ENCODE measurements at regions not wholly inside any gene's neighbourhood (a gene's known extent, or its start where the extent isn't known, plus 50 kb on each side); places are given as distances from the start of the nearest gene placed in this dataset.

DNA sequence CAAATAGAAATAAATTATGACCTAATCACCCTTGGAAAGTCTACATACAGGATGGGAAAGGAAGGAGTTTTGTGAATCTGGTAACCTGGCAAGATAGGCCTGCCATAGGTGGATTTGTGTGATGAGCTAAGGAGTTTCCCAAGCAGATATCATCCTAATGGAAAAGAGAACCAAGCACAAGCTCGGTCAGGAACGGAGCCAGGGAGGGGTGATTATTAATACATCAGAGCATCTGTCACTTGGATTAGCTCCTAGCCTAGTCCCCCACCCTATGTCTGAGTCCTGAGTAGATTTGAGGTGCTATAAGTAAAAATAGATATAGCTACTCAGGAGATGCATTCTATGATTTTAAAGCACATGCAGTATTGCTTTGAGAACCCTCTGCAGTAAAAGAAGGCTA is 57.3 kb upstream of the SMARCA2 start:
- no peaks in the 10 kb centered on the region for H3K36me3 ChIP-seq (ENCODE audit: insufficient read depth, low read length)
- H3F3A ChIP-seq (ENCODE audit: insufficient read depth, low read length), result no peaks in the 10 kb centered on the region
- no peaks in the 10 kb centered on the region for H3K4me1 ChIP-seq (ENCODE audit: insufficient read depth, low read length, severe bottlenecking)
- H2AFZ ChIP-seq (ENCODE audit: low read length), result no peak overlapping the region
- H3K9ac ChIP-seq (ENCODE audit: low read length), result no peak overlapping the region
- no peak overlapping the region for H3K4me3 ChIP-seq (ENCODE audit: low read depth, low read length, poor library complexity, severe bottlenecking)
- TF ChIP-seq, protein P1, sequence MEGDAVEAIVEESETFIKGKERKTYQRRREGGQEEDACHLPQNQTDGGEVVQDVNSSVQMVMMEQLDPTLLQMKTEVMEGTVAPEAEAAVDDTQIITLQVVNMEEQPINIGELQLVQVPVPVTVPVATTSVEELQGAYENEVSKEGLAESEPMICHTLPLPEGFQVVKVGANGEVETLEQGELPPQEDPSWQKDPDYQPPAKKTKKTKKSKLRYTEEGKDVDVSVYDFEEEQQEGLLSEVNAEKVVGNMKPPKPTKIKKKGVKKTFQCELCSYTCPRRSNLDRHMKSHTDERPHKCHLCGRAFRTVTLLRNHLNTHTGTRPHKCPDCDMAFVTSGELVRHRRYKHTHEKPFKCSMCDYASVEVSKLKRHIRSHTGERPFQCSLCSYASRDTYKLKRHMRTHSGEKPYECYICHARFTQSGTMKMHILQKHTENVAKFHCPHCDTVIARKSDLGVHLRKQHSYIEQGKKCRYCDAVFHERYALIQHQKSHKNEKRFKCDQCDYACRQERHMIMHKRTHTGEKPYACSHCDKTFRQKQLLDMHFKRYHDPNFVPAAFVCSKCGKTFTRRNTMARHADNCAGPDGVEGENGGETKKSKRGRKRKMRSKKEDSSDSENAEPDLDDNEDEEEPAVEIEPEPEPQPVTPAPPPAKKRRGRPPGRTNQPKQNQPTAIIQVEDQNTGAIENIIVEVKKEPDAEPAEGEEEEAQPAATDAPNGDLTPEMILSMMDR (IDR thresholded peaks at IDR 0.05; ENCODE audit: low read length), result no peak
- TF ChIP-seq EZH2 (IDR thresholded peaks at IDR 0.05; ENCODE audit: borderline replicate concordance, low read length), result no peak
- no peaks in the 10 kb centered on the region for H3K79me2 ChIP-seq (ENCODE audit: insufficient read depth, low read length)
- H3K27me3 ChIP-seq (ENCODE audit: insufficient read depth, low read length), result no peaks in the 10 kb centered on the region
- no peak overlapping the region for H3K4me2 ChIP-seq (ENCODE audit: low read length)
- H3K9me2 ChIP-seq (ENCODE audit: low read depth, low read length), result no peaks in the 10 kb centered on the region
- H4K20me1 ChIP-seq (ENCODE audit: insufficient read depth, low read length), result no peaks in the 10 kb centered on the region
- no peak overlapping the region for H3K27ac ChIP-seq (ENCODE audit: low read depth, low read length, poor library complexity, severe bottlenecking)
- H3K9me3 ChIP-seq (ENCODE audit: low read length), result no peaks in the 10 kb centered on the region

DNA sequence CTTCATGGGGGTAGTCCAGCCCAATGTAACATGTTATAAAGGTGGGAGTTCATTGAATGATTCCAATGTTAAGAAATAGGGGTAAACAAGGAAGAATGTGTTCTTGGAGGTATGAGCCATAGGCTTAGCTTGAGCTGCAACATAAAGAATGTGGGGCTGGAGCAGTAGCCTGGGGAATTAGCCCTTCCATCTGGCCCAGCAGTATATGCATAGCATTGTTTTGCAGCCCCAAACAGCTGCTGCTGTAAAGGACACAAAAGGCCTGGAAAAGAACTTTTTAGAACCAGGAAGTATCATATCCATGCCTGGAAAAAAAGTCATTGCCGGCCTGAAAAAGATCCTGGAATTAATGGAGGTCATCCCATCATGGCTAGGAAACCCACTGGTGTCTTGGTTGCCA is 55.8 kb upstream of the SMARCA2 start:
- Histone ChIP-seq H3K4me2 (ENCODE audit: low read length) (no peak overlapping the region), H3F3A (ENCODE audit: insufficient read depth, low read length) (no peaks in the 10 kb centered on the region), H3K9ac (ENCODE audit: low read length) (no peak overlapping the region), H4K20me1 (ENCODE audit: insufficient read depth, low read length) (no peaks in the 10 kb centered on the region), H2AFZ (ENCODE audit: low read length) (no peak overlapping the region), H3K36me3 (ENCODE audit: insufficient read depth, low read length) (no peaks in the 10 kb centered on the region), H3K27me3 (ENCODE audit: insufficient read depth, low read length) (no peaks in the 10 kb centered on the region), H3K79me2 (ENCODE audit: insufficient read depth, low read length) (no peaks in the 10 kb centered on the region), H3K27ac (ENCODE audit: low read depth, low read length, poor library complexity, severe bottlenecking) (no peak overlapping the region), H3K4me1 (ENCODE audit: insufficient read depth, low read length, severe bottlenecking) (no peaks in the 10 kb centered on the region), H3K9me3 (ENCODE audit: low read length) (no peaks in the 10 kb centered on the region), H3K9me2 (ENCODE audit: low read depth, low read length) (no peaks in the 10 kb centered on the region), H3K4me3 (ENCODE audit: low read depth, low read length, poor library complexity, severe bottlenecking) (no peak overlapping the region)
- TF ChIP-seq, protein P1 (IDR thresholded peaks at IDR 0.05; ENCODE audit: low read length), result no peak
- TF ChIP-seq EZH2 (IDR thresholded peaks at IDR 0.05; ENCODE audit: borderline replicate concordance, low read length), result no peak

DNA sequence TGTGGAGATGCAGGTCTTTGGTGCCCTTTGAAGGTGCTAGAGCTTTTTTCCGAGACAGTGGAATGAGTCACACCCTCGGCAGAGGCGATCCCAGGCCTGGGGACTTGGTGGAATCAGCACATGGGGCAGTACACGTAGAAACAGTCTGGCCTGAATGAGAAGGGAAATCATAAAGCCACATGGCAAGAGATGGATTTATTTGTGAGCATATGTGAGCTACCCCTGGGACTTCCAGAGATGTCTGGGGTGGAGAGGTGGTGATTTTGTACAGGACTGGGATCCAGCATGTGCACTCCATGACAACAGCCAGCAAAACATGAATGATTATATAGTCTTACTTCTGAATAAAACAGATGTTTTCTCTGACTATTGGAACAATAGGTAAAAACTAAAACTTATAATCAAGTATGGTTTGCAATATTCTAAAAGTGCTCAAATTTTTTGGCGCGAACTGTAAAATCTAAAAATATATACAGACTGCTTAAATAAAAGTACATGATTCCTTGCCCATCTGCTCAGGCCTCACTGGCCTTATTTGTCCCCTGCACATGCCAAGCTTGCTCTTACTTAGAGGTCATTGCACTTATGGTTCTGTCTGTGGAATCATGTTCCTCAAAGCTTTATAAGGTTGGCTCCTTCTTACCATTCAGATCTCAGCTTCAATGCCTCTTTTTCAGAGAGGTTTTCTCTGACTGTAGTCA is 54.7 kb upstream of the SMARCA2 start:
- Histone ChIP-seq H3K9me3 (ENCODE audit: low read length) (no peaks in the 10 kb centered on the region), H3F3A (ENCODE audit: insufficient read depth, low read length) (no peaks in the 10 kb centered on the region), H3K79me2 (ENCODE audit: insufficient read depth, low read length) (no peaks in the 10 kb centered on the region), H3K4me2 (ENCODE audit: low read length) (no peak overlapping the region), H3K4me1 (ENCODE audit: insufficient read depth, low read length, severe bottlenecking) (no peaks in the 10 kb centered on the region), H3K27me3 (ENCODE audit: insufficient read depth, low read length) (no peaks in the 10 kb centered on the region), H2AFZ (ENCODE audit: low read length) (no peak overlapping the region), H3K27ac (ENCODE audit: low read depth, low read length, poor library complexity, severe bottlenecking) (no peak overlapping the region), H4K20me1 (ENCODE audit: insufficient read depth, low read length) (no peaks in the 10 kb centered on the region), H3K9me2 (ENCODE audit: low read depth, low read length) (no peaks in the 10 kb centered on the region), H3K4me3 (ENCODE audit: low read depth, low read length, poor library complexity, severe bottlenecking) (no peak overlapping the region), H3K36me3 (ENCODE audit: insufficient read depth, low read length) (no peaks in the 10 kb centered on the region), H3K9ac (ENCODE audit: low read length) (no peak overlapping the region)
- TF ChIP-seq, protein P1 (IDR thresholded peaks at IDR 0.05; ENCODE audit: low read length), result no peak
- no peak for TF ChIP-seq EZH2 (IDR thresholded peaks at IDR 0.05; ENCODE audit: borderline replicate concordance, low read length)

Data from OCI-LY1 (cell line).